Panc1 (cell line): ENCODE measurements at regions not wholly inside any gene's neighbourhood (a gene's known extent, or its start where the extent isn't known, plus 50 kb on each side); places are given as distances from the start of the nearest gene placed in this dataset.

ENCODE experiments used
- POLR2AphosphoS5 ChIP-seq: IDR thresholded peaks from 2 replicates; pipeline ENCODE4 v1.6.1; 2012; ENCODE audit warnings: mild to moderate bottlenecking, low read depth, low read length, moderate library complexity
- TCF7L2 ChIP-seq: IDR thresholded peaks from 2 replicates; pipeline ENCODE4 v1.6.1; 2011; ENCODE audit warnings: mild to moderate bottlenecking, low read depth, low read length, inconsistent platforms
- TF ChIP-seq, protein P1 (sequence below): fragments of 450-650 bp; IDR thresholded peaks from 2 replicates; pipeline ENCODE4 v1.5.1; 2017; ENCODE audit warnings: mild to moderate bottlenecking

DNA sequence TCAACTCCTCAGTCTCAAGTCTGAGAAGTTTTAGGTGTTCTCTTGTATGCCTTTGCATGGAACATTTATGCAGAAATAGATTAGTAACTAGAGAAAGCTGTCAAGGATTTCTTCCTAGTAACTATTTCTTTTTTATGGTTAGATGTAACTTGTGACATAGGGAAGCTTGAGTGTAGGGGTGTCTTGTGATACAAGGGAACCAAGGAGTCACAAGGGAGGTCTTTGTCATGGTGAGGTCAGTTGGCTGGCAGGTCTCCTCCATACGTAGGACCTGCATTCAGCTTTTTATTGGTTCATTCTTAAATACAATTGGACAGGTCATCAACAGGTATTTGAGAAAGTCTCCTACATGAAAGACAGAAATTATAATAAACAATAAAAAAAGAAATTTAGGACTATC lies 394.0 kb upstream of the CCDC196 start:
- TF ChIP-seq, protein P1, sequence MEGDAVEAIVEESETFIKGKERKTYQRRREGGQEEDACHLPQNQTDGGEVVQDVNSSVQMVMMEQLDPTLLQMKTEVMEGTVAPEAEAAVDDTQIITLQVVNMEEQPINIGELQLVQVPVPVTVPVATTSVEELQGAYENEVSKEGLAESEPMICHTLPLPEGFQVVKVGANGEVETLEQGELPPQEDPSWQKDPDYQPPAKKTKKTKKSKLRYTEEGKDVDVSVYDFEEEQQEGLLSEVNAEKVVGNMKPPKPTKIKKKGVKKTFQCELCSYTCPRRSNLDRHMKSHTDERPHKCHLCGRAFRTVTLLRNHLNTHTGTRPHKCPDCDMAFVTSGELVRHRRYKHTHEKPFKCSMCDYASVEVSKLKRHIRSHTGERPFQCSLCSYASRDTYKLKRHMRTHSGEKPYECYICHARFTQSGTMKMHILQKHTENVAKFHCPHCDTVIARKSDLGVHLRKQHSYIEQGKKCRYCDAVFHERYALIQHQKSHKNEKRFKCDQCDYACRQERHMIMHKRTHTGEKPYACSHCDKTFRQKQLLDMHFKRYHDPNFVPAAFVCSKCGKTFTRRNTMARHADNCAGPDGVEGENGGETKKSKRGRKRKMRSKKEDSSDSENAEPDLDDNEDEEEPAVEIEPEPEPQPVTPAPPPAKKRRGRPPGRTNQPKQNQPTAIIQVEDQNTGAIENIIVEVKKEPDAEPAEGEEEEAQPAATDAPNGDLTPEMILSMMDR, result no peak
- no peak for TF ChIP-seq POLR2AphosphoS5
- no peak for TF ChIP-seq TCF7L2
